AG09319 (cell line): ENCODE measurements at regions not wholly inside any gene's neighbourhood (a gene's known extent, or its start where the extent isn't known, plus 50 kb on each side); places are given as distances from the start of the nearest gene placed in this dataset.

ENCODE experiments used
- DNase-seq: peaks from one replicate; pipeline ENCODE4 v3.0.0-alpha.2; 2010; ENCODE audit warnings: low read depth; ENCODE audit errors: extremely low read depth
- CTCF ChIP-seq: IDR thresholded peaks from 2 replicates; pipeline ENCODE4 v1.5.1; 2011; ENCODE audit warnings: low read depth, mild to moderate bottlenecking, inconsistent platforms, low read length, moderate library complexity

GRCh38 chr16:64857411-64857810, 264.5 kb downstream of the CDH11 start:
- DNase-seq: no peak
- TF ChIP-seq CTCF: no peak

- no peak for TF ChIP-seq CTCF
- no peak for DNase-seq
These were observed 268.3 kb downstream of the CDH11 start for GRCh38 chr16:64853551-64853950.

GRCh38 chr16:64846966-64847365, 274.9 kb downstream of the CDH11 start:
- no peak for TF ChIP-seq CTCF
- DNase-seq: no peak

DNA sequence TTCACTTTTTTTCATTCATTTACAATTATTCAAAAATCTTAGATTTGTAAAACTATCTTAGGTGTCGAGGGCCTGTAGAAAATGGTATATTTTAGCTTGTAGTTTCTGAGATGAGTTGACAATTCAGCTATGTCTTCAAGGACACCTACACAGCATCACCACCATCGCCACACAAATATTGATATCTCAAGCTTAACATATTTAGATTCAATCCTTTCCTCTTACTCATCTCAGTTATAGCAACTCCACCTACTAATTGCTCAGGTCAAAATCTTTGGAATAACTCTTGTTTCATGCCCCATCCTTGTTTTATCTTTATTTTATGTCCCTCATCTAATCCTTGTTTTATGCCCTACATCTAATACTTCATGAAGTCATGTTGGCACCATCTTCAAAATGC, 276.8 kb downstream of the CDH11 start:
- no peak for DNase-seq
- TF ChIP-seq CTCF: no peak

GRCh38 chr16:64841482-64841881, 280.4 kb downstream of the CDH11 start:
- no peak for DNase-seq
- TF ChIP-seq CTCF: no peak

DNA sequence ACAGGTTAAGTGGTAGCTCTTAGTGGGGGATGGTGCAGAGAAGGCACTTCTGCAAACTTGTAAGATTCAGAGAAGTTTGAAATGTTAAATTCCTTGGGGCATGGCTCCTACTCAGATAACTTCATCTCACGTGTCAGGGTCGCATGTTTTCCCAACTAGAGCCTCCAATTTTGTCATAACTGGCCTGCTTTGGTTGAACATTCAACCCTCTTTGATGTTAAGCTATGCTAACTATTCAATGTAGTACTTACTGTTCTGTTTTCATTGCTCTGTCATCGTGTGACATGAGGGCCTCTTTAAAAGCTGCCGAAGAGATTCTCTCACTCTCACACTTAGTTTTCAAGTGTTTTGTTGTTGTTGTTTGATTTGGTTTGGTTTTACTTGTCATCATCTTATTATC, 280.8 kb downstream of the CDH11 start:
- no peak for TF ChIP-seq CTCF
- DNase-seq: no peak

DNA sequence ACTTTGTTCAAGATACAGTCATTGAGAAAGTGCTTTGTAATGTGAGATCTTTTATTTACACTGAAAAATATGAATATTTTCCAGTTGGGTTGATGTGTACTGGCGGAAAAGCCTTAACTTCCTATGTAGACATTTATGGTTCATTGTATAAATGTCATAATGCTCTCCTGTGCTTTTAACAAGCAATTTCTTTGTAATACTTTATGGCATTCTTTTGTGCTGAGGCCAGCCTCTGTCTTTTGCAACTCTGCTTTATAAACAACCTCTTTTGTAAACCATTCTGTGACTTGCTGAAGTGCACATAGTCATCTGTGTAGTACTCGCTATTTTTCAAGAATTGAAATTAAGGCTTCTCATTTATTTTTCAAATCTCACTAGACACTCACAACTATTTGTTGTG, 291.2 kb downstream of the CDH11 start:
- peak; percentile 10 for DNase-seq
- TF ChIP-seq CTCF: no peak
